Neural cell (in vitro differentiated cells): ENCODE measurements at regions not wholly inside any gene's neighbourhood (a gene's known extent, or its start where the extent isn't known, plus 50 kb on each side); places are given as distances from the start of the nearest gene placed in this dataset.

ENCODE experiments used
- H2AFZ ChIP-seq: fragments of 200-600, 300-800 bp; sonication (generic), shearing (Covaris generic); 2 replicates; pipeline ENCODE4 v1.6.0; 2014; ENCODE audit warnings: low read depth, mild to moderate bottlenecking, antibody characterized with exemption, low read length, moderate library complexity
- H3F3A ChIP-seq: fragments of 200-600 bp; shearing (Covaris generic); 2 replicates; pipeline ENCODE4 v1.6.1; 2016; ENCODE audit warnings: mild to moderate bottlenecking, moderate library complexity, mixed read lengths, antibody characterized with exemption, low read length; ENCODE audit not compliant: insufficient read depth, poor library complexity, severe bottlenecking
- H3K27ac ChIP-seq: fragments of 200-600, 300-800 bp; sonication (generic), shearing (Covaris generic); 2 replicates; pipeline ENCODE4 v1.5.1; 2014; ENCODE audit warnings: mild to moderate bottlenecking, low read length, moderate library complexity
- H3K27me3 ChIP-seq: fragments of 300-800, 200-600 bp; sonication (generic), shearing (Covaris generic); 2 replicates; pipeline ENCODE4 v1.6.0; 2014; ENCODE audit warnings: mild to moderate bottlenecking, low read depth, low read length, moderate library complexity; ENCODE audit not compliant: insufficient read depth
- H3K36me3 ChIP-seq: fragments of 300-800, 200-600 bp; sonication (generic), shearing (Covaris generic); 2 replicates; pipeline ENCODE4 v1.5.1; 2014; ENCODE audit warnings: mild to moderate bottlenecking, antibody characterized with exemption, low read length, moderate library complexity; ENCODE audit not compliant: insufficient read depth
- H3K4me2 ChIP-seq: fragments of 300-800, 200-600 bp; sonication (generic), shearing (Covaris generic); 2 replicates; pipeline ENCODE4 v1.6.0; 2014; ENCODE audit warnings: mild to moderate bottlenecking, low read length
- H3K4me3 ChIP-seq: fragments of 300-800, 200-600 bp; sonication (generic), shearing (Covaris generic); 2 replicates; pipeline ENCODE4 v1.5.1; 2014; ENCODE audit warnings: mild to moderate bottlenecking, low read length, moderate library complexity
- H3K79me2 ChIP-seq: fragments of 200-600 bp; shearing (Covaris generic); replicated peaks from 2 replicates; pipeline ENCODE4 v1.6.0; 2014; ENCODE audit warnings: mild to moderate bottlenecking, low read length, moderate library complexity; ENCODE audit not compliant: insufficient read depth
- H3K9ac ChIP-seq: fragments of 300-800, 200-600 bp; sonication (generic), shearing (Covaris generic); 2 replicates; pipeline ENCODE4 v1.6.1; 2016; ENCODE audit warnings: mild to moderate bottlenecking, low read length, mixed read lengths
- H3K9me2 ChIP-seq: fragments of 200-600 bp; shearing (Covaris generic); 2 replicates; pipeline ENCODE4 v1.6.1; 2016; ENCODE audit warnings: mild to moderate bottlenecking, low read length, mixed read lengths; ENCODE audit not compliant: insufficient read depth
- H3K9me3 ChIP-seq: fragments of 200-600, 300-800 bp; sonication (generic), shearing (Covaris generic); 2 replicates; pipeline ENCODE4 v1.6.1; 2016; ENCODE audit warnings: mild to moderate bottlenecking, mixed run types, low read length, moderate library complexity, mixed read lengths
- H4K20me1 ChIP-seq: fragments of 200-600 bp; shearing (Covaris generic); 2 replicates; pipeline ENCODE4 v1.6.1; 2016; ENCODE audit warnings: mild to moderate bottlenecking, mixed run types; ENCODE audit not compliant: insufficient read depth
- CTCF ChIP-seq: fragments of 450-650 bp; IDR thresholded peaks from 2 replicates; pipeline ENCODE4 v1.5.1; 2014; ENCODE audit warnings: antibody characterized with exemption, mild to moderate bottlenecking, moderate library complexity; ENCODE audit not compliant: poor library complexity, severe bottlenecking
- EP300 ChIP-seq: fragments of 450-650 bp; conservative IDR thresholded peaks from 2 replicates; pipeline ENCODE4 v1.6.1; 2014; ENCODE audit warnings: antibody characterized with exemption, mild to moderate bottlenecking, moderate library complexity; ENCODE audit not compliant: poor library complexity, severe bottlenecking
- EZH2 ChIP-seq: fragments of 200-600, 300-800 bp; shearing (Covaris generic), sonication (generic); IDR thresholded peaks from 2 replicates; pipeline ENCODE4 v1.6.1; 2014; ENCODE audit warnings: antibody characterized with exemption, low read length, borderline replicate concordance, mild to moderate bottlenecking; ENCODE audit not compliant: insufficient read depth, poor library complexity, severe bottlenecking
- MXI1 ChIP-seq: fragments of 450-650 bp; conservative IDR thresholded peaks from 2 replicates; pipeline ENCODE4 v1.6.1; 2014; ENCODE audit warnings: antibody characterized with exemption, mild to moderate bottlenecking; ENCODE audit not compliant: poor library complexity, severe bottlenecking
- POLR2AphosphoS5 ChIP-seq: IDR thresholded peaks from 2 replicates; pipeline ENCODE4 v1.6.1; 2012
- RAD21 ChIP-seq: fragments of 450-650 bp; conservative IDR thresholded peaks from 2 replicates; pipeline ENCODE4 v1.6.1; 2014; ENCODE audit warnings: antibody characterized with exemption, mild to moderate bottlenecking, moderate library complexity
- REST ChIP-seq: IDR thresholded peaks from 2 replicates; pipeline ENCODE4 v1.6.1; 2012; ENCODE audit warnings: borderline replicate concordance
- SMC3 ChIP-seq: fragments of 450-650 bp; conservative IDR thresholded peaks from 2 replicates; pipeline ENCODE4 v1.6.1; 2014; ENCODE audit warnings: antibody characterized with exemption, mild to moderate bottlenecking, moderate library complexity; ENCODE audit not compliant: poor library complexity
- TAF1 ChIP-seq: IDR thresholded peaks from 2 replicates; pipeline ENCODE4 v1.6.1; 2012; ENCODE audit warnings: low read depth

- Histone ChIP-seq H3F3A (no peaks in the 10 kb centered on the region), H3K4me3 (no peak overlapping the region), H2AFZ (no peak overlapping the region), H3K9ac (no peak overlapping the region), H3K9me3 (no peaks in the 10 kb centered on the region), H3K9me2 (no peaks in the 10 kb centered on the region), H3K36me3 (no peaks in the 10 kb centered on the region), H3K27me3 (no peaks in the 10 kb centered on the region), H4K20me1 (no peaks in the 10 kb centered on the region), H3K4me2 (no peak overlapping the region), H3K79me2 (no peaks in the 10 kb centered on the region), H3K27ac (no peak overlapping the region)
- TF ChIP-seq MXI1: no peak
- no peak for TF ChIP-seq REST
- TF ChIP-seq TAF1: no peak
- no peak for TF ChIP-seq CTCF
- no peak for TF ChIP-seq POLR2AphosphoS5
- no peak for TF ChIP-seq EZH2
- no peak for TF ChIP-seq RAD21
- no peak for TF ChIP-seq SMC3
- TF ChIP-seq EP300: no peak
These were observed 260.0 kb downstream of the COG6 start for GRCh38 chr13:39915418-39915817.

GRCh38 chr13:39916330-39916729 lies 260.9 kb downstream of the COG6 start:
- TF ChIP-seq SMC3: no peak
- no peak for TF ChIP-seq TAF1
- no peak for TF ChIP-seq EZH2
- TF ChIP-seq REST: no peak
- TF ChIP-seq EP300: no peak
- TF ChIP-seq POLR2AphosphoS5: no peak
- no peak for TF ChIP-seq CTCF
- no peak for TF ChIP-seq RAD21
- TF ChIP-seq MXI1: no peak
- Histone ChIP-seq H4K20me1 (no peaks in the 10 kb centered on the region), H3K27ac (no peak overlapping the region), H3K9me2 (no peaks in the 10 kb centered on the region), H3K4me3 (no peak overlapping the region), H3K36me3 (no peaks in the 10 kb centered on the region), H3K9ac (no peak overlapping the region), H3K27me3 (no peaks in the 10 kb centered on the region), H3K79me2 (no peaks in the 10 kb centered on the region), H3F3A (no peaks in the 10 kb centered on the region), H2AFZ (no peak overlapping the region), H3K9me3 (no peaks in the 10 kb centered on the region), H3K4me2 (no peak overlapping the region)
